ENCODE measurements at regions not wholly inside any gene's neighbourhood (a gene's known extent, or its start where the extent isn't known, plus 50 kb on each side); places are given as distances from the start of the nearest gene placed in this dataset.

- WGBS (ENCODE audit: extremely low coverage, insufficient coverage, insufficient read length) = no CpG with 5 or more reads among the region's 2 CpGs
- Histone ChIP-seq H3K27me3 (ENCODE audit: insufficient read depth, low read length) (no peaks in the 10 kb centered on the region), H3K9me3 (ENCODE audit: insufficient read depth, low read depth, low read length) (no peaks in the 10 kb centered on the region)
These were observed 727.6 kb upstream of the SEMA3D start for GRCh38 chr7:85914437-85914836.

DNA sequence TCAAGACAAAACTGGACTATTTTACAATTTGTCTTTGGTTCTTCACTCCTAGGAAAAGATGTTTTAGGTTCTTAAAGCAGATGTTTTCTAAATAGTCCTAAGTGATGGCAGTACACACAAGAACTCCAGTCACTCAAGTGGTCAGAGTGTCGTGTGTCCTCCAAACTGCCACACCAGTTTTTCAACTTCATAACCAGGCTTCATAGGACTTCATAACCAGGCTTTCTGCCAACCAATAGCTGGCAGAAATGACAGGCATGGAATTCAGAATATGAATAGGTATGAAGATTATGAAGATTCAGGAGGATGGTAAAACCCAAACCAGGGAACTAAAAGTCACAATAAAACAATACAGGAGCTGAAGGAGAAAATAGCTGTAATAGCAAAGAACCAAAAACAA is 721.2 kb upstream of the SEMA3D start:
- Histone ChIP-seq H3K9ac (ENCODE audit: low read length) (no peak overlapping the region), H3K18ac (ENCODE audit: low read length) (no peak overlapping the region), H3K4me1 (ENCODE audit: control insufficient read depth in 1 of 2, insufficient read depth in 2 of 2, low read length in 2 of 2) (no peaks in the 10 kb centered on the region), H3K36me3 (ENCODE audit: control insufficient read depth in 1 of 2, insufficient read depth in 2 of 2, low read length in 2 of 2) (no peaks in the 10 kb centered on the region), H3K27me3 (ENCODE audit: insufficient read depth, low read length) (no peaks in the 10 kb centered on the region), H3K23ac (ENCODE audit: low read length) (no peak overlapping the region), H3K4ac (ENCODE audit: low read depth, low read length) (no peak overlapping the region), H3K27ac (ENCODE audit: low read depth, low read length) (no peak overlapping the region), H4K91ac (ENCODE audit: low read depth, low read length) (no peak overlapping the region), H3K4me2 (ENCODE audit: low read length) (no peak overlapping the region), H3K79me2 (ENCODE audit: control insufficient read depth, insufficient read depth, low read length, poor library complexity) (no peaks in the 10 kb centered on the region), H2BK120ac (ENCODE audit: insufficient read depth, low read length, poor library complexity) (no peak overlapping the region), H4K12ac (ENCODE audit: low read depth, low read length) (no peak overlapping the region), H4K8ac (ENCODE audit: low read depth, low read length) (no peak overlapping the region), H3K4me3 (ENCODE audit: low read depth, low read length) (no peak overlapping the region), H3K9me3 (ENCODE audit: insufficient read depth, low read depth, low read length) (no peaks in the 10 kb centered on the region), H3K79me1 (ENCODE audit: low read length) (no peaks in the 10 kb centered on the region), H3K14ac (ENCODE audit: low read length) (no peak overlapping the region), H2AK5ac (ENCODE audit: low read length) (no peak overlapping the region), H2AFZ (ENCODE audit: insufficient read depth, low read length, poor library complexity) (no peak overlapping the region), H2BK5ac (ENCODE audit: low read depth, low read length, poor library complexity) (no peak overlapping the region), H2BK12ac (ENCODE audit: low read length) (no peak overlapping the region)
- DNase-seq = no peak
- no CpG with 5 or more reads among the region's 1 CpG for WGBS (ENCODE audit: extremely low coverage, insufficient coverage, insufficient read length)

More at GRCh38 chr7:85914437-85914836, 727.6 kb upstream of the SEMA3D start:
- Histone ChIP-seq H2BK120ac (ENCODE audit: insufficient read depth, low read length, poor library complexity) (no peak overlapping the region), H3K23ac (ENCODE audit: low read length) (no peak overlapping the region), H2BK5ac (ENCODE audit: low read depth, low read length, poor library complexity) (no peak overlapping the region), H4K12ac (ENCODE audit: low read depth, low read length) (no peak overlapping the region), H4K8ac (ENCODE audit: low read depth, low read length) (no peak overlapping the region), H3K36me3 (ENCODE audit: control insufficient read depth in 1 of 2, insufficient read depth in 2 of 2, low read length in 2 of 2) (no peaks in the 10 kb centered on the region), H3K4me3 (ENCODE audit: low read depth, low read length) (no peak overlapping the region), H3K18ac (ENCODE audit: low read length) (no peak overlapping the region), H3K79me1 (ENCODE audit: low read length) (no peaks in the 10 kb centered on the region), H2BK12ac (ENCODE audit: low read length) (no peak overlapping the region), H2AK5ac (ENCODE audit: low read length) (no peak overlapping the region), H3K4me2 (ENCODE audit: low read length) (no peak overlapping the region), H3K79me2 (ENCODE audit: control insufficient read depth, insufficient read depth, low read length, poor library complexity) (no peaks in the 10 kb centered on the region), H3K14ac (ENCODE audit: low read length) (no peak overlapping the region), H2AFZ (ENCODE audit: insufficient read depth, low read length, poor library complexity) (no peak overlapping the region), H3K4ac (ENCODE audit: low read depth, low read length) (no peak overlapping the region), H3K27ac (ENCODE audit: low read depth, low read length) (no peak overlapping the region), H3K4me1 (ENCODE audit: control insufficient read depth in 1 of 2, insufficient read depth in 2 of 2, low read length in 2 of 2) (no peaks in the 10 kb centered on the region), H4K91ac (ENCODE audit: low read depth, low read length) (no peak overlapping the region), H3K9ac (ENCODE audit: low read length) (no peak overlapping the region)
- DNase-seq = no peak

- no peaks in the 10 kb centered on the region for H3K27me3 ChIP-seq (ENCODE audit: insufficient read depth, low read length)
- peak; percentile 42 to 75 for DNase-seq
- no peak overlapping the region for H3K4me2 ChIP-seq (ENCODE audit: low read length)
- H2AK5ac ChIP-seq (ENCODE audit: low read length) = no peak overlapping the region
- no peak overlapping the region for H3K4me3 ChIP-seq (ENCODE audit: low read depth, low read length)
- H2BK120ac ChIP-seq (ENCODE audit: insufficient read depth, low read length, poor library complexity) = no peak overlapping the region
- no CpG with 5 or more reads among the region's 1 CpG for WGBS (ENCODE audit: extremely low coverage, insufficient coverage, insufficient read length)
- no peaks in the 10 kb centered on the region for H3K36me3 ChIP-seq (ENCODE audit: control insufficient read depth in 1 of 2, insufficient read depth in 2 of 2, low read length in 2 of 2)
- no peak overlapping the region for H2AFZ ChIP-seq (ENCODE audit: insufficient read depth, low read length, poor library complexity)
- H4K91ac ChIP-seq (ENCODE audit: low read depth, low read length) = no peak overlapping the region
- no peak overlapping the region for H4K8ac ChIP-seq (ENCODE audit: low read depth, low read length)
- H3K9me3 ChIP-seq (ENCODE audit: insufficient read depth, low read depth, low read length) = no peaks in the 10 kb centered on the region
- no peak overlapping the region for H3K18ac ChIP-seq (ENCODE audit: low read length)
- H3K9ac ChIP-seq (ENCODE audit: low read length) = no peak overlapping the region
- no peak overlapping the region for H3K14ac ChIP-seq (ENCODE audit: low read length)
- no peak overlapping the region for H4K12ac ChIP-seq (ENCODE audit: low read depth, low read length)
- H2BK5ac ChIP-seq (ENCODE audit: low read depth, low read length, poor library complexity) = no peak overlapping the region
- no peak overlapping the region for H3K4ac ChIP-seq (ENCODE audit: low read depth, low read length)
- H3K4me1 ChIP-seq (ENCODE audit: control insufficient read depth in 1 of 2, insufficient read depth in 2 of 2, low read length in 2 of 2) = no peaks in the 10 kb centered on the region
- no peaks in the 10 kb centered on the region for H3K79me2 ChIP-seq (ENCODE audit: control insufficient read depth, insufficient read depth, low read length, poor library complexity)
- H2BK12ac ChIP-seq (ENCODE audit: low read length) = no peak overlapping the region
- no peak overlapping the region for H3K27ac ChIP-seq (ENCODE audit: low read depth, low read length)
- no peaks in the 10 kb centered on the region for H3K79me1 ChIP-seq (ENCODE audit: low read length)
- H3K23ac ChIP-seq (ENCODE audit: low read length) = no peak overlapping the region
These were observed 711.1 kb upstream of the SEMA3D start for GRCh38 chr7:85897967-85898366.

- Histone ChIP-seq H3K4me2 (ENCODE audit: low read length) (no peak overlapping the region), H4K12ac (ENCODE audit: low read depth, low read length) (no peak overlapping the region), H2BK12ac (ENCODE audit: low read length) (no peak overlapping the region), H3K27ac (ENCODE audit: low read depth, low read length) (no peak overlapping the region), H3K4me3 (ENCODE audit: low read depth, low read length) (no peak overlapping the region), H3K9me3 (ENCODE audit: insufficient read depth, low read depth, low read length) (no peaks in the 10 kb centered on the region), H3K4me1 (ENCODE audit: control insufficient read depth in 1 of 2, insufficient read depth in 2 of 2, low read length in 2 of 2) (no peaks in the 10 kb centered on the region), H3K14ac (ENCODE audit: low read length) (no peak overlapping the region), H3K79me1 (ENCODE audit: low read length) (no peaks in the 10 kb centered on the region), H3K79me2 (ENCODE audit: control insufficient read depth, insufficient read depth, low read length, poor library complexity) (no peaks in the 10 kb centered on the region), H3K4ac (ENCODE audit: low read depth, low read length) (no peak overlapping the region), H2AK5ac (ENCODE audit: low read length) (no peak overlapping the region), H2AFZ (ENCODE audit: insufficient read depth, low read length, poor library complexity) (no peak overlapping the region), H2BK5ac (ENCODE audit: low read depth, low read length, poor library complexity) (no peak overlapping the region), H3K18ac (ENCODE audit: low read length) (no peak overlapping the region), H2BK120ac (ENCODE audit: insufficient read depth, low read length, poor library complexity) (no peak overlapping the region), H3K9ac (ENCODE audit: low read length) (no peak overlapping the region), H4K91ac (ENCODE audit: low read depth, low read length) (no peak overlapping the region), H3K23ac (ENCODE audit: low read length) (no peak overlapping the region), H3K27me3 (ENCODE audit: insufficient read depth, low read length) (no peaks in the 10 kb centered on the region), H4K8ac (ENCODE audit: low read depth, low read length) (no peak overlapping the region), H3K36me3 (ENCODE audit: control insufficient read depth in 1 of 2, insufficient read depth in 2 of 2, low read length in 2 of 2) (no peaks in the 10 kb centered on the region)
- DNase-seq = peak in 1 of 2 donors; percentile 33
These were observed 709.7 kb upstream of the SEMA3D start for GRCh38 chr7:85896531-85896930.

All from trophoblast cell (in vitro differentiated cells and primary cell).